H1 (cell line): ENCODE measurements at regions not wholly inside any gene's neighbourhood (a gene's known extent, or its start where the extent isn't known, plus 50 kb on each side); places are given as distances from the start of the nearest gene placed in this dataset.
A peak's percentile ranks its signal among the peaks of the same experiment; 100 is the strongest.

Experiments used
- CTCF ChIA-PET: fragments of 300-600 bp; sonication (Branson Sonifier 250); formaldehyde crosslinking; loops from one replicate; lab custom pipeline; 2021; ENCODE audit not compliant: partially characterized antibody; lab: Charles Lee
- POLR2A ChIA-PET: fragments of 300-600 bp; sonication (Branson Sonifier 250); formaldehyde crosslinking; loops from one replicate; lab custom pipeline; 2021; ENCODE audit warnings: inconsistent platforms; ENCODE audit not compliant: partially characterized antibody; lab: Charles Lee
- DNase-seq, 2 experiments: peaks; one replicate each; pipeline versions ENCODE4 v3.0.0 to v3.0.0-alpha.2; 2010 to 2022; ENCODE audit warnings: low spot score in 2 of 2, low read depth in 1 of 2, mixed read lengths in 1 of 2
- FAIRE-seq: peaks from 2 replicates; lab custom pipeline; 2011; peaks lifted over from hg19 to GRCh38; lab: Jason Lieb, UNC
- H2AFZ ChIP-seq: 2 replicates; pipeline ENCODE4 v1.8.1; 2012; ENCODE audit warnings: low read length, inconsistent platforms
- H2AK5ac ChIP-seq: 2 replicates; pipeline ENCODE4 v1.6.1; 2013; ENCODE audit warnings: low read depth, low read length
- H2BK120ac ChIP-seq: replicated peaks from 2 replicates; pipeline ENCODE3; 2013; ENCODE audit warnings: low read depth, low read length, inconsistent platforms
- H2BK12ac ChIP-seq: 2 replicates; pipeline ENCODE4 v1.6.1; 2013; ENCODE audit warnings: low read depth, low read length
- H2BK15ac ChIP-seq: 2 replicates; pipeline ENCODE4 v1.6.1; 2013; ENCODE audit warnings: low read length
- H2BK20ac ChIP-seq: 2 replicates; pipeline ENCODE4 v1.6.1; 2013; ENCODE audit warnings: low read length
- H2BK5ac ChIP-seq: 2 replicates; pipeline ENCODE4 v1.6.1; 2013; ENCODE audit warnings: low read depth, low read length
- H3K14ac ChIP-seq: 2 replicates; pipeline ENCODE4 v1.6.1; 2013; ENCODE audit warnings: inconsistent platforms; ENCODE audit not compliant: insufficient read length
- H3K18ac ChIP-seq: 2 replicates; pipeline ENCODE4 v1.6.1; 2013; ENCODE audit warnings: low read length; ENCODE audit errors: extremely low read depth
- H3K23ac ChIP-seq: 2 replicates; pipeline ENCODE4 v1.6.1; 2013; ENCODE audit warnings: inconsistent platforms; ENCODE audit not compliant: insufficient read length
- H3K23me2 ChIP-seq: 2 replicates; pipeline ENCODE4 v1.6.1; 2013; ENCODE audit warnings: low read depth, low read length
- H3K27ac ChIP-seq: 2 replicates; pipeline ENCODE4 v1.6.1; 2011; ENCODE audit warnings: low read depth, low read length, inconsistent platforms
- H3K27me3 ChIP-seq, 4 experiments: replicated peaks in 1 of 4; 1 replicate in 1 of 4; 2 replicates in 3 of 4; pipeline versions ENCODE4 v1.6.1 to v1.8.1; 2011 to 2013; ENCODE audit warnings: low read length in 3 of 4, mild to moderate bottlenecking in 3 of 4, inconsistent platforms in 2 of 4, mixed read lengths in 2 of 4, moderate library complexity in 1 of 4; ENCODE audit not compliant: control insufficient read depth in 3 of 4, insufficient read depth in 3 of 4; ENCODE audit errors: extremely low read depth in 1 of 4
- H3K36me3 ChIP-seq, 4 experiments: 2 replicates each; pipeline versions ENCODE4 v1.6.1 to v1.8.1; 2011 to 2013; ENCODE audit warnings: mild to moderate bottlenecking in 4 of 4, low read length in 3 of 4, moderate library complexity in 2 of 4, control low read depth in 1 of 4, inconsistent platforms in 1 of 4; ENCODE audit not compliant: insufficient read depth in 4 of 4, control insufficient read depth in 2 of 4
- H3K4ac ChIP-seq: replicated peaks from 2 replicates; pipeline ENCODE3; 2013; ENCODE audit warnings: low read length, low read depth, mixed read lengths, inconsistent platforms; ENCODE audit not compliant: insufficient read length
- H3K4me1 ChIP-seq, 4 experiments: replicated peaks in 1 of 4; 1 replicate in 1 of 4; 2 replicates in 3 of 4; pipeline versions ENCODE4 v1.6.1 to v1.8.1; 2011 to 2013; ENCODE audit warnings: low read length in 3 of 4, inconsistent platforms in 2 of 4, mixed read lengths in 1 of 4; ENCODE audit not compliant: insufficient read depth in 4 of 4, control insufficient read depth in 3 of 4
- H3K4me2 ChIP-seq, 2 experiments: 2 replicates each; pipeline versions ENCODE4 v1.6.1 to v1.8.1; 2011 to 2013; ENCODE audit warnings: low read depth in 2 of 2, low read length in 2 of 2, control low read depth in 1 of 2, inconsistent platforms in 1 of 2, mild to moderate bottlenecking in 1 of 2; ENCODE audit not compliant: insufficient read depth in 1 of 2
- H3K4me3 ChIP-seq, 4 experiments: fragments of 200-600, 300-600 bp in 1 of 4; sonication (generic), shearing (Covaris generic), sonication (Bioruptor Twin) in 1 of 4; 2 replicates each; pipeline versions ENCODE4 v1.5.1 to v1.8.1; 2011 to 2016; ENCODE audit warnings: low read length in 4 of 4, low read depth in 3 of 4, control low read depth in 2 of 4, inconsistent platforms in 2 of 4, mild to moderate bottlenecking in 2 of 4, mixed read lengths in 1 of 4, moderate library complexity in 1 of 4; ENCODE audit not compliant: insufficient read depth in 2 of 4; ENCODE audit errors: extremely low read depth in 1 of 4
- H3K56ac ChIP-seq: replicated peaks from 2 replicates; pipeline ENCODE3; 2013; ENCODE audit warnings: low read depth, mild to moderate bottlenecking, mixed read lengths, low read length, inconsistent platforms; ENCODE audit not compliant: insufficient read length
- H3K79me1 ChIP-seq: 2 replicates; pipeline ENCODE4 v1.6.1; 2013; ENCODE audit warnings: low read depth, low read length, control low read depth
- H3K79me2 ChIP-seq, 2 experiments: 2 replicates each; pipeline versions ENCODE4 v1.6.1 to v1.8.1; 2012 to 2013; ENCODE audit warnings: low read length in 2 of 2, mild to moderate bottlenecking in 2 of 2, inconsistent platforms in 1 of 2; ENCODE audit not compliant: insufficient read depth in 2 of 2, control insufficient read depth in 1 of 2
- H3K9ac ChIP-seq, 4 experiments: replicated peaks in 1 of 4; 1 replicate in 1 of 4; 2 replicates in 3 of 4; pipeline versions ENCODE4 v1.6.1 to v1.8.1; 2011 to 2013; ENCODE audit warnings: low read depth in 3 of 4, low read length in 3 of 4, control low read depth in 2 of 4, mild to moderate bottlenecking in 2 of 4, moderate library complexity in 2 of 4, inconsistent platforms in 1 of 4; ENCODE audit errors: extremely low read depth in 1 of 4
- H3K9me3 ChIP-seq, 2 experiments: 2 replicates each; pipeline versions ENCODE4 v1.6.1 to v1.8.1; 2012 to 2013; ENCODE audit warnings: mild to moderate bottlenecking in 2 of 2, moderate library complexity in 2 of 2, control low read depth in 1 of 2, inconsistent platforms in 1 of 2, low read depth in 1 of 2, low read length in 1 of 2, mixed read lengths in 1 of 2; ENCODE audit not compliant: insufficient read depth in 2 of 2
- H4K20me1 ChIP-seq, 2 experiments: replicated peaks in 1 of 2; 2 replicates each; pipeline versions ENCODE3 to v1.8.1; 2011 to 2013; ENCODE audit warnings: inconsistent platforms in 2 of 2, low read length in 2 of 2, mild to moderate bottlenecking in 1 of 2; ENCODE audit not compliant: insufficient read depth in 2 of 2, control insufficient read depth in 1 of 2
- H4K5ac ChIP-seq: 2 replicates; pipeline ENCODE4 v1.6.1; 2013; ENCODE audit warnings: low read length, low read depth, mixed read lengths, inconsistent platforms; ENCODE audit not compliant: insufficient read length
- H4K8ac ChIP-seq: 2 replicates; pipeline ENCODE4 v1.8.0; 2013; ENCODE audit warnings: mild to moderate bottlenecking, moderate library complexity, low read length, inconsistent platforms; ENCODE audit not compliant: insufficient read depth; ENCODE audit errors: extremely low read depth
- H4K91ac ChIP-seq: replicated peaks from 2 replicates; pipeline ENCODE3; 2013; ENCODE audit warnings: low read length, mixed read lengths, inconsistent platforms; ENCODE audit not compliant: insufficient read length
- BACH1 ChIP-seq: IDR thresholded peaks from 2 replicates; pipeline ENCODE4 v1.6.1; 2012; ENCODE audit warnings: low read length, improper control_type of control experiment
- BCL11A ChIP-seq, 2 experiments: IDR thresholded peaks; one replicate each; pipeline ENCODE4 v1.6.1; 2011; ENCODE audit warnings: low read depth in 2 of 2, low read length in 2 of 2, mild to moderate bottlenecking in 2 of 2
- CBX8 ChIP-seq: fragments of 300-800, 300-1000 bp; sonication (generic); IDR thresholded peaks from 2 replicates; pipeline ENCODE4 v1.7.1; 2016; ENCODE audit warnings: low read depth, low read length, borderline replicate concordance
- E2F6 ChIP-seq: IDR thresholded peaks from 2 replicates; pipeline ENCODE4 v1.6.1; 2012; ENCODE audit warnings: inconsistent platforms
- MAX ChIP-seq: IDR thresholded peaks from 2 replicates; pipeline ENCODE4 v1.6.1; 2012; ENCODE audit warnings: inconsistent platforms
- RAD21 ChIP-seq, 2 experiments: IDR thresholded peaks in 1 of 2; conservative IDR thresholded peaks in 1 of 2; 2 replicates each; pipeline ENCODE4 v1.6.1; 2011; ENCODE audit warnings: low read depth in 2 of 2, low read length in 2 of 2, improper control_type of control experiment in 1 of 2, inconsistent platforms in 1 of 2, mild to moderate bottlenecking in 1 of 2, moderate library complexity in 1 of 2
- RBBP5 ChIP-seq: IDR thresholded peaks from 2 replicates; pipeline ENCODE4 v1.7.1; 2012; ENCODE audit warnings: low read depth, mild to moderate bottlenecking, inconsistent platforms, low read length, moderate library complexity, borderline replicate concordance
- RNF2 ChIP-seq: fragments of 200-900, 300-1000 bp; sonication (generic); IDR thresholded peaks from 2 replicates; pipeline ENCODE4 v1.7.1; 2016; ENCODE audit warnings: borderline replicate concordance, low read depth, mild to moderate bottlenecking, antibody characterized with exemption, low read length; ENCODE audit not compliant: poor library complexity, severe bottlenecking; ENCODE audit errors: missing control alignments
- SIRT6 ChIP-seq: IDR thresholded peaks from one replicate; pipeline ENCODE4 v1.7.1; 2012; ENCODE audit warnings: low read length, inconsistent platforms
- SP1 ChIP-seq: IDR thresholded peaks from 2 replicates; pipeline ENCODE4 v1.6.1; 2011; ENCODE audit warnings: low read depth, low read length
- TAF1 ChIP-seq: IDR thresholded peaks from 2 replicates; pipeline ENCODE4 v1.6.1; 2011; ENCODE audit warnings: mild to moderate bottlenecking, low read depth, low read length
- YY1 ChIP-seq: IDR thresholded peaks from 2 replicates; pipeline ENCODE4 v1.6.1; 2011; ENCODE audit warnings: low read depth, mild to moderate bottlenecking, low read length
- WGBS, 2 experiments: shearing (Covaris generic) in 1 of 2; methylation state at CpG; one replicate each; pipeline versions ENCODE4 v1.1.6 to v1.1.7; 2013 to 2015; ENCODE audit warnings: low lambda C conversion rate in 2 of 2, mixed read lengths in 2 of 2, inconsistent platforms in 1 of 2, low coverage in 1 of 2, missing lambda C conversion rate in 1 of 2; ENCODE audit not compliant: insufficient replicate concordance in 2 of 2, insufficient coverage in 1 of 2, insufficient read length in 1 of 2; ENCODE audit errors: extremely low coverage in 1 of 2, missing lambda C conversion rate in 1 of 2; 5-methylcytosine and 5-hydroxymethylcytosine counted together

DNA sequence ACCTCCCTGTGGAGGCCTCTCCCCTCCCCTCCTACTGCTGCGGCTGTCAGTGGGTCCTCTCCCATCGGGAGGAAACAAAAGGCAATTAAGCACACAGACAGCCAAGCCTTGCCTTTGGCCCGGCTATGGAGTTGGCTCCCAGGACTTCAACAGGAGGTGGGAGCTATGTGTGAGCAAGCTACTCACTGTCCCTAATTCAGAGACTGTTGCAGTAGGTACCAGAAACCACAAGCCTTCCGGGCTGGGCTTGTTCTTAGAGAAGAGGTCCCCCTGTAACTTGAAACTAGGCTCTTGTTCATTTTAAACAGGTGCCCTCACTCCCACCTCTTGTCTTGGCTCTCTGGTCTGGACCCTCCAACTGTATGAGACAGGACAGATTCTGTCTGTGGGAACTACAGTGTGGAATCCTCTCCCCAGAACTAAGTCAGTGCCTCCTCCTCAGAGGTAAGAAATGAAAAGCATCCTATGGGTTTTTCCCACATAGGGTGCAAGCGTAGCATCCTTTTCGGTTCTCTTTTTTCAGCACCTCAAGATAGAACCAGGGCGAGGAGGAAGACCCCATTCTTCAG lies 561.1 kb downstream of the EBF1 start:
- no peak overlapping the region for H3K56ac ChIP-seq
- peak; percentile 5 to 46 for DNase-seq
- TF ChIP-seq TAF1 = no peak
- TF ChIP-seq MAX = no peak
- no peak for TF ChIP-seq YY1
- no peak for TF ChIP-seq BCL11A (IDR thresholded peaks at IDR 0.05; ENCODE audit: low read depth in 2 of 2, low read length in 2 of 2)
- TF ChIP-seq CBX8 = no peak
- TF ChIP-seq BACH1 = no peak
- no peak for TF ChIP-seq RNF2
- no peak for TF ChIP-seq E2F6
- no peak for TF ChIP-seq SP1
- TF ChIP-seq RBBP5 = no peak
- no peak for TF ChIP-seq RAD21 (IDR thresholded peaks at IDR 0.05 in 1 of 2, conservative IDR thresholded peaks at IDR 0.05 in 1 of 2; ENCODE audit: low read depth in 2 of 2, low read length in 2 of 2)
- TF ChIP-seq SIRT6 = no peak

More for the DNA sequence above, 561.1 kb downstream of the EBF1 start:
- peak overlapping the region; percentile 63; the same call in 1 of the 2 replicates for H2AFZ ChIP-seq
- H3K4me3 ChIP-seq = no peak overlapping the region
- H2BK5ac ChIP-seq = no peak overlapping the region
- H3K4ac ChIP-seq = no peak overlapping the region
- no peak overlapping the region for H4K8ac ChIP-seq
- no peaks in the 10 kb centered on the region for H3K36me3 ChIP-seq
- H3K23ac ChIP-seq = no peak overlapping the region
- H2BK120ac ChIP-seq = no peak overlapping the region
- H3K18ac ChIP-seq = no peak overlapping the region
- H4K91ac ChIP-seq = no peak overlapping the region
- ChIA-PET CTCF (interaction anchor here (1.0 to 1.4 kb wide), 3 partner anchors 138 to 795 kb away, joined by 3 to 4 read pairs (median 3); partner anchors contain the start of gene LSM11), POLR2A (no interaction called here)
- no peaks in the 10 kb centered on the region for H3K79me1 ChIP-seq
- WGBS, 2 experiments = 69% methylated on average over 6 of the region's 7 CpGs; no CpG with 5 or more reads in 1 of the 2 experiments
- H3K4me1 ChIP-seq = peaks cover 0 to 12% (median 4%) of the 10 kb centered on the region in 4 experiments; a peak in 5 of 7 replicates
- no peak overlapping the region; a peak in 1 of 4 replicates for H3K4me2 ChIP-seq
- no peak overlapping the region for H3K9ac ChIP-seq
- H4K20me1 ChIP-seq = no peaks in the 10 kb centered on the region
- H3K79me2 ChIP-seq = no peaks in the 10 kb centered on the region
- H3K14ac ChIP-seq = no peak overlapping the region
- H3K23me2 ChIP-seq = no peaks in the 10 kb centered on the region
- H2AK5ac ChIP-seq = no peak overlapping the region
- H2BK15ac ChIP-seq = no peak overlapping the region
- no peaks in the 10 kb centered on the region for H3K27me3 ChIP-seq
- H2BK20ac ChIP-seq = no peak overlapping the region; the same call in 1 of the 2 replicates
- no peak overlapping the region for H3K27ac ChIP-seq
- H4K5ac ChIP-seq = no peak overlapping the region
- no peaks in the 10 kb centered on the region for H3K9me3 ChIP-seq
- no peak for FAIRE-seq
- H2BK12ac ChIP-seq = no peak overlapping the region
